GM19455 (cell line): ENCODE measurements at regions not wholly inside any gene's neighbourhood (a gene's known extent, or its start where the extent isn't known, plus 50 kb on each side); places are given as distances from the start of the nearest gene placed in this dataset.
"Not testable (repeated sequence)": the region's sequence is repeated elsewhere in the genome, so short reads cannot be mapped to it uniquely, and the experiment has no call there.

Source experiments
- ATAC-seq: cut with Tn5 transposase; IDR thresholded peaks from one replicate; pipeline ENCODE4 v1.9.1; 2021; ENCODE audit not compliant: unreplicated experiment

GRCh38 chr2:182594286-182594685, 121.8 kb upstream of the DNAJC10 start:
- ATAC-seq: no peak

GRCh38 chr2:182595650-182596049, 120.4 kb upstream of the DNAJC10 start:
- no peak for ATAC-seq

- no peak for ATAC-seq
Measured at GRCh38 chr2:182597570-182598295, 118.3 kb upstream of the DNAJC10 start.

GRCh38 chr2:182598626-182599025, 117.4 kb upstream of the DNAJC10 start:
- no peak for ATAC-seq

GRCh38 chr2:182605166-182605565, 110.9 kb upstream of the DNAJC10 start:
- no peak for ATAC-seq

- peak; percentile 58 for ATAC-seq
Measured at GRCh38 chr2:182606728-182607681, 109.1 kb upstream of the DNAJC10 start.

GRCh38 chr2:182608181-182608845, 107.7 kb upstream of the DNAJC10 start:
- no peak for ATAC-seq

GRCh38 chr2:182609005-182609404, 107.1 kb upstream of the DNAJC10 start:
- ATAC-seq: not testable (repeated sequence)

GRCh38 chr2:182610231-182610630, 105.8 kb upstream of the DNAJC10 start:
- no peak for ATAC-seq

- no peak for ATAC-seq
Measured at GRCh38 chr2:182611009-182611408, 105.0 kb upstream of the DNAJC10 start.

- no peak for ATAC-seq
Measured at GRCh38 chr2:182615036-182615435, 101.0 kb upstream of the DNAJC10 start.

- ATAC-seq: no peak
Measured at GRCh38 chr2:182616471-182617393, 99.3 kb upstream of the DNAJC10 start.

GRCh38 chr2:182618672-182619079, 97.4 kb upstream of the DNAJC10 start:
- no peak for ATAC-seq

GRCh38 chr2:182619276-182619675, 96.8 kb upstream of the DNAJC10 start:
- no peak for ATAC-seq

GRCh38 chr2:182621191-182621590, 94.9 kb upstream of the DNAJC10 start:
- no peak for ATAC-seq

- ATAC-seq: no peak
Measured at GRCh38 chr2:182621810-182622209, 94.2 kb upstream of the DNAJC10 start.

- no peak for ATAC-seq
Measured at GRCh38 chr2:182622231-182622630, 93.8 kb upstream of the DNAJC10 start.

- no peak for ATAC-seq
Measured at GRCh38 chr2:182625814-182626213, 90.2 kb upstream of the DNAJC10 start.

- ATAC-seq: no peak
Measured at GRCh38 chr2:182628916-182629315, 87.1 kb upstream of the DNAJC10 start.

- ATAC-seq: no peak
Measured at GRCh38 chr2:182630207-182630606, 85.8 kb upstream of the DNAJC10 start.
